HCT116 (cell line): ENCODE measurements at regions not wholly inside any gene's neighbourhood (a gene's known extent, or its start where the extent isn't known, plus 50 kb on each side); places are given as distances from the start of the nearest gene placed in this dataset.
A peak's percentile ranks its signal among the peaks of the same experiment; 100 is the strongest.

Source experiments
- CEBPB ChIP-seq: IDR thresholded peaks from 2 replicates; pipeline ENCODE4 v1.6.1; 2012; ENCODE audit warnings: low read depth
- CTCF ChIP-seq, 3 experiments: fragments of 200-600 bp in 1 of 3; sonication (generic) in 1 of 3; IDR thresholded peaks in 2 of 3; conservative IDR thresholded peaks in 1 of 3; 2 replicates each; pipeline ENCODE4 v1.5.1; 2012 to 2017; ENCODE audit warnings: low read depth in 2 of 3, low read length in 2 of 3, antibody characterized with exemption in 1 of 3, borderline replicate concordance in 1 of 3, control low read depth in 1 of 3, mild to moderate bottlenecking in 1 of 3, mixed read lengths in 1 of 3, mixed run types in 1 of 3, moderate library complexity in 1 of 3; ENCODE audit not compliant: insufficient read depth in 1 of 3
- EGR1 ChIP-seq: IDR thresholded peaks from 2 replicates; pipeline ENCODE4 v1.6.1; 2012; ENCODE audit warnings: low read depth
- EZH2 ChIP-seq: fragments of 200-600 bp; sonication (generic); IDR thresholded peaks from 2 replicates; pipeline ENCODE4 v1.6.1; 2017; ENCODE audit warnings: antibody characterized with exemption, mixed run types
- EZH2phosphoT487 ChIP-seq: fragments of 200-600 bp; IDR thresholded peaks from 2 replicates; pipeline ENCODE4 v1.6.1; 2018; ENCODE audit warnings: antibody characterized with exemption, borderline replicate concordance
- FOSL1 ChIP-seq: IDR thresholded peaks from 2 replicates; pipeline ENCODE4 v1.6.1; 2012; ENCODE audit warnings: low read depth
- JUND ChIP-seq: IDR thresholded peaks from 2 replicates; pipeline ENCODE4 v1.6.1; 2012
- MAX ChIP-seq: IDR thresholded peaks from 2 replicates; pipeline ENCODE4 v1.6.1; 2012
- POLR2A ChIP-seq: IDR thresholded peaks from 2 replicates; pipeline ENCODE4 v1.7.0; 2011; ENCODE audit warnings: borderline replicate concordance; ENCODE audit not compliant: insufficient read depth, insufficient read length; ENCODE audit errors: extremely low read depth
- POLR2AphosphoS5 ChIP-seq: IDR thresholded peaks from 2 replicates; pipeline ENCODE4 v1.6.1; 2011; ENCODE audit warnings: mild to moderate bottlenecking, low read depth, low read length, moderate library complexity
- RAD21 ChIP-seq: IDR thresholded peaks from 2 replicates; pipeline ENCODE4 v1.6.1; 2012; ENCODE audit warnings: low read depth, mild to moderate bottlenecking
- REST ChIP-seq: IDR thresholded peaks from 2 replicates; pipeline ENCODE4 v1.6.1; 2012; ENCODE audit warnings: low read depth
- SRF ChIP-seq: IDR thresholded peaks from 2 replicates; pipeline ENCODE4 v1.6.1; 2012; ENCODE audit warnings: low read depth
- YY1 ChIP-seq: IDR thresholded peaks from 2 replicates; pipeline ENCODE4 v1.6.1; 2011; ENCODE audit warnings: low read length, low read depth, moderate library complexity, mild to moderate bottlenecking; ENCODE audit not compliant: insufficient replicate concordance; ENCODE audit errors: extremely low read depth

- TF ChIP-seq CTCF (IDR thresholded peaks at IDR 0.05 in 2 of 3, conservative IDR thresholded peaks at IDR 0.05 in 1 of 3; ENCODE audit: borderline replicate concordance in 1 of 3, insufficient read depth in 1 of 3, low read depth in 2 of 3, low read length in 2 of 3) (peak; percentile 22 to 78 (median 64); a peak in 5 of 6 replicates), RAD21 (peak; percentile 56), POLR2A (no peak), YY1 (no peak), MAX (no peak), POLR2AphosphoS5 (no peak), REST (no peak), EZH2 (no peak), EGR1 (no peak), EZH2phosphoT487 (no peak), CEBPB (no peak), JUND (no peak), SRF (no peak), FOSL1 (no peak)
Measured at GRCh38 chr3:137110392-137110996, 152.7 kb downstream of the IL20RB start.
